HepG2 (cell line): ENCODE measurements at regions not wholly inside any gene's neighbourhood (a gene's known extent, or its start where the extent isn't known, plus 50 kb on each side); places are given as distances from the start of the nearest gene placed in this dataset.

Experiments used
- CTCF ChIP-seq: sonication (generic); formaldehyde crosslinking; IDR thresholded peaks from 2 replicates; pipeline ENCODE4 v1.5.0; 2020; ENCODE audit warnings: mild to moderate bottlenecking, missing genetic modification reagents, moderate library complexity
- PHF20 ChIP-seq: sonication (generic); formaldehyde crosslinking; IDR thresholded peaks from 2 replicates; pipeline ENCODE4 v1.5.0; 2020; ENCODE audit warnings: mild to moderate bottlenecking, missing genetic modification reagents
- THYN1 ChIP-seq: sonication (generic); formaldehyde crosslinking; IDR thresholded peaks from 2 replicates; pipeline ENCODE4 v1.8.1; 2023; ENCODE audit warnings: low read depth, mild to moderate bottlenecking, moderate library complexity, missing genetic modification reagents, borderline replicate concordance
- ZNF207 ChIP-seq: fragments of 450-650 bp; IDR thresholded peaks from 2 replicates; pipeline ENCODE4 v1.6.1; 2016; ENCODE audit warnings: antibody characterized with exemption, borderline replicate concordance
- ZNF841 ChIP-seq: sonication (generic); formaldehyde crosslinking; IDR thresholded peaks from 2 replicates; pipeline ENCODE4 v1.8.1; 2023; ENCODE audit warnings: missing genetic modification reagents, borderline replicate concordance

GRCh38 chr16:64254443-64255367, 867.2 kb downstream of the CDH11 start:
- TF ChIP-seq PHF20 (CRISPR knock-in tag) (no peak), CTCF (CRISPR knock-in tag) (no peak), THYN1 (no peak), ZNF207 (no peak), ZNF841 (CRISPR knock-in tag) (no peak)
